Caco-2 (cell line): ENCODE measurements at regions not wholly inside any gene's neighbourhood (a gene's known extent, or its start where the extent isn't known, plus 50 kb on each side); places are given as distances from the start of the nearest gene placed in this dataset.

Source experiments
- BruUV-seq: library from RNA; stranded (reverse); fragments of 400-500 nt; replicated peaks from 2 replicates; lab custom pipeline; 2021; lab: Mats Ljungman, UMichigan
- CTCF ChIA-PET: fragments of 300-600 bp; sonication (Branson Sonifier 250); formaldehyde crosslinking; loops from one replicate; lab custom pipeline; 2022; ENCODE audit warnings: antibody characterized with exemption; lab: Charles Lee
- POLR2A ChIA-PET: fragments of 300-600 bp; sonication (Branson Sonifier 250); formaldehyde crosslinking; loops from one replicate; lab custom pipeline; 2022; ENCODE audit warnings: antibody characterized with exemption; lab: Charles Lee
- DNase-seq, 2 experiments: peaks; one replicate each; pipeline versions ENCODE4 v3.0.0 to v3.0.0-alpha.2; 2020 to 2022
- H3K27me3 ChIP-seq: replicated peaks from 2 replicates; pipeline ENCODE4 v1.6.0; 2011; ENCODE audit warnings: low read length; ENCODE audit not compliant: control insufficient read depth, insufficient read depth
- H3K36me3 ChIP-seq: 2 replicates; pipeline ENCODE4 v1.5.1; 2011; ENCODE audit warnings: low read length; ENCODE audit not compliant: control insufficient read depth, insufficient read depth
- H3K4me1 ChIP-seq: fragments of 250-450 bp; sonication (Bioruptor Pico); 2 replicates; pipeline ENCODE4 v1.5.1; 2020; ENCODE audit warnings: mild to moderate bottlenecking
- H3K4me3 ChIP-seq: 2 replicates; pipeline ENCODE4 v1.5.1; 2011; ENCODE audit warnings: low read depth, mild to moderate bottlenecking, control low read depth, low read length
- H3K9me3 ChIP-seq: fragments of 250-450 bp; sonication (Bioruptor Pico); 2 replicates; pipeline ENCODE4 v1.5.1; 2020; ENCODE audit warnings: mild to moderate bottlenecking, moderate library complexity
- H3K27ac Mint-ChIP-seq: one replicate; pipeline ENCODE4 v1.8.0; 2022; ENCODE audit warnings: mixed read lengths; ENCODE audit not compliant: unreplicated experiment
- H3K27me3 Mint-ChIP-seq: one replicate; pipeline ENCODE4 v1.8.0; 2022; ENCODE audit warnings: mixed read lengths; ENCODE audit not compliant: insufficient read depth, unreplicated experiment
- H3K36me3 Mint-ChIP-seq: one replicate; pipeline ENCODE4 v1.8.0; 2022; ENCODE audit warnings: mild to moderate bottlenecking, mixed read lengths; ENCODE audit not compliant: insufficient read depth, unreplicated experiment
- H3K4me1 Mint-ChIP-seq: one replicate; pipeline ENCODE4 v1.8.0; 2022; ENCODE audit warnings: low read depth, mixed read lengths; ENCODE audit not compliant: unreplicated experiment
- H3K4me3 Mint-ChIP-seq: one replicate; pipeline ENCODE4 v1.8.0; 2022; ENCODE audit warnings: mild to moderate bottlenecking, moderate library complexity, mixed read lengths; ENCODE audit not compliant: unreplicated experiment
- H3K9me3 Mint-ChIP-seq: one replicate; pipeline ENCODE4 v1.8.0; 2022; ENCODE audit warnings: mixed read lengths; ENCODE audit not compliant: unreplicated experiment
- CTCF ChIP-seq, 2 experiments: fragments of 200-600 bp in 1 of 2; IDR thresholded peaks; 1 replicate in 1 of 2; 2 replicates in 1 of 2; pipeline versions ENCODE4 v1.5.1 to v1.8.0; 2011 to 2022; ENCODE audit warnings: antibody characterized with exemption in 1 of 2, control low read depth in 1 of 2, inconsistent platforms in 1 of 2, low read depth in 1 of 2, low read length in 1 of 2, mild to moderate bottlenecking in 1 of 2, moderate library complexity in 1 of 2; ENCODE audit not compliant: insufficient read depth in 1 of 2, severe bottlenecking in 1 of 2, unreplicated experiment in 1 of 2
- intact Hi-C: fragments of 100-400 bp; cut with micrococcal nuclease; formaldehyde crosslinking; loops from one replicate; pipeline ENCODE4 v1.10.0; 2022; ENCODE audit not compliant: unreplicated experiment

- DNase-seq: no peak
- Mint-ChIP-seq H3K36me3 (no peaks in the 10 kb centered on the region), H3K27me3 (peaks cover 7% of the 10 kb centered on the region), H3K4me3 (no peak overlapping the region), H3K9me3 (no peaks in the 10 kb centered on the region), H3K27ac (no peak overlapping the region), H3K4me1 (no peaks in the 10 kb centered on the region)
- ChIA-PET POLR2A (no interaction called here), CTCF (interaction anchor here (1.9 kb wide), 1 partner anchor 72 kb away, joined by 7 read pairs; no protein-coding TSS in a partner anchor)
- no peak overlapping the region for H3K4me3 ChIP-seq
- no peak for TF ChIP-seq CTCF (IDR thresholded peaks at IDR 0.05; ENCODE audit: insufficient read depth in 1 of 2, low read depth in 1 of 2, low read length in 1 of 2, severe bottlenecking in 1 of 2, unreplicated experiment in 1 of 2)
- no TSS peak for BruUV-seq
- H3K27me3 ChIP-seq: no peaks in the 10 kb centered on the region; the same call in 1 of the 2 replicates
- H3K4me1 ChIP-seq: peaks cover 10% of the 10 kb centered on the region; the same call in 1 of the 2 replicates
- no peaks in the 10 kb centered on the region for H3K36me3 ChIP-seq
- no peaks in the 10 kb centered on the region for H3K9me3 ChIP-seq
- intact Hi-C loops: no loop called here
Observed at GRCh38 chr5:176732736-176733405, 77.5 kb upstream of the UNC5A start.

- no peak overlapping the region for H3K4me3 ChIP-seq
- H3K27me3 Mint-ChIP-seq: peaks cover 7% of the 10 kb centered on the region
- no peaks in the 10 kb centered on the region for H3K9me3 ChIP-seq
- no peaks in the 10 kb centered on the region for H3K36me3 Mint-ChIP-seq
- H3K27me3 ChIP-seq: no peaks in the 10 kb centered on the region; the same call in 1 of the 2 replicates
- H3K4me1 ChIP-seq: peaks cover 10% of the 10 kb centered on the region; the same call in 1 of the 2 replicates
- DNase-seq: peak in 1 of 2 experiments; percentile 27
- TF ChIP-seq CTCF (IDR thresholded peaks at IDR 0.05; ENCODE audit: insufficient read depth in 1 of 2, low read depth in 1 of 2, low read length in 1 of 2, severe bottlenecking in 1 of 2, unreplicated experiment in 1 of 2): no peak
- intact Hi-C loops: no loop called here
- ChIA-PET POLR2A (no interaction called here), CTCF (no interaction called here)
- H3K36me3 ChIP-seq: no peaks in the 10 kb centered on the region
- no peaks in the 10 kb centered on the region for H3K4me1 Mint-ChIP-seq
- no peak overlapping the region for H3K4me3 Mint-ChIP-seq
- BruUV-seq: no TSS peak
- no peak overlapping the region for H3K27ac Mint-ChIP-seq
- no peaks in the 10 kb centered on the region for H3K9me3 Mint-ChIP-seq
Observed at GRCh38 chr5:176733406-176734262, 76.7 kb upstream of the UNC5A start.

GRCh38 chr5:176734756-176735342 is 75.5 kb upstream of the UNC5A start:
- DNase-seq: peak in 1 of 2 experiments; percentile 12
- Mint-ChIP-seq H3K4me3 (no peak overlapping the region), H3K27me3 (no peaks in the 10 kb centered on the region), H3K36me3 (no peaks in the 10 kb centered on the region), H3K27ac (no peak overlapping the region), H3K9me3 (no peaks in the 10 kb centered on the region), H3K4me1 (no peaks in the 10 kb centered on the region)
- Histone ChIP-seq H3K4me1 (peaks cover 10% of the 10 kb centered on the region; the same call in 1 of the 2 replicates), H3K9me3 (no peaks in the 10 kb centered on the region), H3K4me3 (no peak overlapping the region), H3K36me3 (no peaks in the 10 kb centered on the region), H3K27me3 (no peaks in the 10 kb centered on the region; the same call in 1 of the 2 replicates)
- BruUV-seq: no TSS peak
- intact Hi-C loops: no loop called here
- TF ChIP-seq CTCF (IDR thresholded peaks at IDR 0.05; ENCODE audit: insufficient read depth in 1 of 2, low read depth in 1 of 2, low read length in 1 of 2, severe bottlenecking in 1 of 2, unreplicated experiment in 1 of 2): no peak
- ChIA-PET POLR2A (no interaction called here), CTCF (no interaction called here)
